A549 (cell line): ENCODE measurements at regions not wholly inside any gene's neighbourhood (a gene's known extent, or its start where the extent isn't known, plus 50 kb on each side); places are given as distances from the start of the nearest gene placed in this dataset.

Experiments
- JUNB ChIP-seq: fragments of >200 bp; sonication (Bioruptor Twin); formaldehyde crosslinking; IDR thresholded peaks from 2 replicates; pipeline ENCODE4 v1.6.1; 2016
- POLR2A ChIP-seq: IDR thresholded peaks from 2 replicates; pipeline ENCODE4 v1.6.1; 2012; ENCODE audit warnings: mild to moderate bottlenecking, low read length

GRCh38 chr3:13264468-13264795 is 155.7 kb downstream of the NUP210 start:
- TF ChIP-seq POLR2A = no peak
- TF ChIP-seq JUNB = no peak
